Skeletal muscle satellite cell (primary cell): ENCODE measurements at regions not wholly inside any gene's neighbourhood (a gene's known extent, or its start where the extent isn't known, plus 50 kb on each side); places are given as distances from the start of the nearest gene placed in this dataset.

ENCODE experiments used
- H3K27me3 ChIP-seq: 2 replicates; pipeline ENCODE4 v1.7.0; 2013; ENCODE audit warnings: low read length; ENCODE audit not compliant: control insufficient read depth, insufficient read depth
- H3K36me3 ChIP-seq: 2 replicates; pipeline ENCODE4 v1.7.0; 2013; ENCODE audit warnings: mild to moderate bottlenecking, control low read depth, low read length; ENCODE audit not compliant: insufficient read depth
- H3K4me1 ChIP-seq: 2 replicates; pipeline ENCODE4 v1.7.0; 2013; ENCODE audit warnings: low read length; ENCODE audit not compliant: control insufficient read depth, insufficient read depth
- H3K4me2 ChIP-seq: 2 replicates; pipeline ENCODE4 v1.7.0; 2013; ENCODE audit warnings: mild to moderate bottlenecking, low read length
- H3K4me3 ChIP-seq: 2 replicates; pipeline ENCODE4 v1.7.0; 2013; ENCODE audit warnings: low read length
- H3K9ac ChIP-seq: 2 replicates; pipeline ENCODE4 v1.7.0; 2013; ENCODE audit warnings: mild to moderate bottlenecking, low read depth, low read length, moderate library complexity
- H3K9me3 ChIP-seq: replicated peaks from 2 replicates; pipeline ENCODE4 v1.7.0; 2013; ENCODE audit warnings: mild to moderate bottlenecking, control low read depth, low read length

GRCh38 chr4:136644279-136644678, 888.0 kb downstream of the PCDH18 start:
- H3K9ac ChIP-seq: no peak overlapping the region
- no peak overlapping the region for H3K4me2 ChIP-seq
- H3K4me1 ChIP-seq: no peaks in the 10 kb centered on the region
- no peaks in the 10 kb centered on the region for H3K9me3 ChIP-seq
- H3K27me3 ChIP-seq: no peaks in the 10 kb centered on the region
- no peak overlapping the region for H3K4me3 ChIP-seq
- no peaks in the 10 kb centered on the region for H3K36me3 ChIP-seq

DNA sequence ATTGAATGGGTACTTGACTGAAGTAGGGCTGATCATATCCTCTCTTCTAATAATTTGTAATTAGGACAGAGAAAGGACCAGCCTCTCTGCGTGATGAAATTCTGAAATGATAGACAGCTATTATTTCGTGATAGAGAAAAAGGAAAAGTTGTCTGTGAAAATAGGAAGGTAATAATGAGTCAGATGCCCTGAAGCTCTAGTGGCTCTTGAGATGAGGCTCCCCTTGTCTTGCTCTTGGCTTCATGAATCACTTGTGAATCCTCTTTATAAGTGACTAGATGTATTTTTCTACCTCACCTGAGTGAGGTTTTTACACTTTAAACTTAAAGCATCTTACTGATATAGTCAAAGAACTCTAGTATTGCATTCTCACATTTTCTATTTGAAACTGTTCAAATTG, 888.9 kb downstream of the PCDH18 start:
- no peaks in the 10 kb centered on the region for H3K27me3 ChIP-seq
- H3K36me3 ChIP-seq: no peaks in the 10 kb centered on the region
- H3K9ac ChIP-seq: no peak overlapping the region
- H3K4me1 ChIP-seq: no peaks in the 10 kb centered on the region
- H3K9me3 ChIP-seq: no peaks in the 10 kb centered on the region
- no peak overlapping the region for H3K4me2 ChIP-seq
- H3K4me3 ChIP-seq: no peak overlapping the region

- no peak overlapping the region for H3K4me3 ChIP-seq
- no peaks in the 10 kb centered on the region for H3K4me1 ChIP-seq
- no peak overlapping the region for H3K9ac ChIP-seq
- H3K9me3 ChIP-seq: no peaks in the 10 kb centered on the region
- H3K36me3 ChIP-seq: no peaks in the 10 kb centered on the region
- H3K27me3 ChIP-seq: no peaks in the 10 kb centered on the region
- H3K4me2 ChIP-seq: no peak overlapping the region
Measured at GRCh38 chr4:136637071-136637777, 895.1 kb downstream of the PCDH18 start.

GRCh38 chr4:136636155-136636554, 896.1 kb downstream of the PCDH18 start:
- Histone ChIP-seq H3K9ac (no peak overlapping the region), H3K4me2 (no peak overlapping the region), H3K9me3 (no peaks in the 10 kb centered on the region), H3K36me3 (no peaks in the 10 kb centered on the region), H3K4me1 (no peaks in the 10 kb centered on the region), H3K27me3 (no peaks in the 10 kb centered on the region), H3K4me3 (no peak overlapping the region)

- H3K4me3 ChIP-seq: no peak overlapping the region
- H3K4me2 ChIP-seq: no peak overlapping the region
- H3K27me3 ChIP-seq: no peaks in the 10 kb centered on the region
- no peaks in the 10 kb centered on the region for H3K9me3 ChIP-seq
- no peak overlapping the region for H3K9ac ChIP-seq
- no peaks in the 10 kb centered on the region for H3K4me1 ChIP-seq
- no peaks in the 10 kb centered on the region for H3K36me3 ChIP-seq
Measured at GRCh38 chr4:136634121-136634520, 898.2 kb downstream of the PCDH18 start.

- Histone ChIP-seq H3K9ac (no peak overlapping the region), H3K36me3 (no peaks in the 10 kb centered on the region), H3K4me2 (no peak overlapping the region), H3K9me3 (no peaks in the 10 kb centered on the region), H3K27me3 (no peaks in the 10 kb centered on the region), H3K4me3 (no peak overlapping the region), H3K4me1 (no peaks in the 10 kb centered on the region)
Measured at GRCh38 chr4:136599890-136600289, 932.4 kb downstream of the PCDH18 start.

- Histone ChIP-seq H3K4me3 (no peak overlapping the region), H3K4me1 (no peaks in the 10 kb centered on the region), H3K36me3 (no peaks in the 10 kb centered on the region), H3K27me3 (no peaks in the 10 kb centered on the region), H3K9me3 (no peaks in the 10 kb centered on the region), H3K4me2 (no peak overlapping the region), H3K9ac (no peak overlapping the region)
Measured at GRCh38 chr4:136590440-136590839, 941.9 kb downstream of the PCDH18 start.

DNA sequence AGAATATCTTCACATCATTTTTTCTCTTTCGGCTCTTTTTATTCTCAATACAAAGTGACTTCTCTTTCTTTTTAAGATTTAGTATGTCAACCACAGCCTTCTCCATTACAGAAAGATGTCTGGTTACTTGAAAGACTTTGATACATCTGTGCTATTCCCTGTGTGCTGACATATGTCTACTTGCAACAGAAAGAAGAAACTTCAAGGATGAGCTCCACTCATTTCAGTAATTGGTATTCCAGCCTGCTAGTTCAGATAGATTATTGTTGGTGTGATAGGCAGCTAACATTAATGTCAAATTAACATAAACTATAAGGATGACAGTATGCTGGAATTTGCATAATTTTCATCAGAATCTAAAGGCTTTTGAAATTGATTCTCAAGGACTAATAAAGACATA, 948.7 kb downstream of the PCDH18 start:
- H3K9ac ChIP-seq: no peak overlapping the region
- no peak overlapping the region for H3K4me3 ChIP-seq
- no peaks in the 10 kb centered on the region for H3K9me3 ChIP-seq
- no peaks in the 10 kb centered on the region for H3K4me1 ChIP-seq
- H3K36me3 ChIP-seq: no peaks in the 10 kb centered on the region
- no peak overlapping the region for H3K4me2 ChIP-seq
- H3K27me3 ChIP-seq: no peaks in the 10 kb centered on the region

DNA sequence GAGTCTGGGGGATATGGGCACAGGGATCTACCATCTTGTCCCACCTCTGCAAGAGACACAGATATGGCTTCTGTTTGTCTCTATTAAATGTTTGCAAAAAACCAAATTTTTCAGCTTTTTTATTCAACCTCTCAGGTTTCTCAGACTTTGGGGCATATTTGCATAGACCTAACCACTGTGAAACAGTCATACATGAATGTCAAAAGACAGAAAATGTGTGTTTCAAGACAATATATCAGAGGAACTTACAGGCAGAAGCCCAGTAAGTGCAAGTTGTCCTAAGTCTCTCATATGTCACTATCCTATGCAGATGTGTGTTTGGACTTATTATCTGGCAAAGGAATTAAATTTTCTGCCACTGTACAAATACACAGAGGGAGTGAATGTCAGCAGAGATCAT, 951.2 kb downstream of the PCDH18 start:
- H3K4me1 ChIP-seq: no peaks in the 10 kb centered on the region
- no peak overlapping the region for H3K4me3 ChIP-seq
- no peaks in the 10 kb centered on the region for H3K27me3 ChIP-seq
- no peak overlapping the region for H3K4me2 ChIP-seq
- no peaks in the 10 kb centered on the region for H3K9me3 ChIP-seq
- H3K36me3 ChIP-seq: no peaks in the 10 kb centered on the region
- H3K9ac ChIP-seq: no peak overlapping the region

GRCh38 chr4:136575146-136575545, 957.1 kb downstream of the PCDH18 start:
- Histone ChIP-seq H3K9me3 (no peaks in the 10 kb centered on the region), H3K9ac (no peak overlapping the region), H3K36me3 (no peaks in the 10 kb centered on the region), H3K4me1 (no peaks in the 10 kb centered on the region), H3K27me3 (no peaks in the 10 kb centered on the region), H3K4me2 (no peak overlapping the region), H3K4me3 (no peak overlapping the region)

GRCh38 chr4:136573460-136573859, 958.8 kb downstream of the PCDH18 start:
- H3K36me3 ChIP-seq: no peaks in the 10 kb centered on the region
- H3K9ac ChIP-seq: no peak overlapping the region

GRCh38 chr4:136571315-136571714, 961.0 kb downstream of the PCDH18 start:
- H3K9me3 ChIP-seq: no peaks in the 10 kb centered on the region
- H3K4me2 ChIP-seq: no peak overlapping the region
- no peak overlapping the region for H3K9ac ChIP-seq

More at GRCh38 chr4:136573460-136573859, 958.8 kb downstream of the PCDH18 start:
- H3K4me3 ChIP-seq: no peak overlapping the region
- H3K4me1 ChIP-seq: no peaks in the 10 kb centered on the region
- H3K9me3 ChIP-seq: no peaks in the 10 kb centered on the region
- H3K4me2 ChIP-seq: no peak overlapping the region
- no peaks in the 10 kb centered on the region for H3K27me3 ChIP-seq

More at GRCh38 chr4:136571315-136571714, 961.0 kb downstream of the PCDH18 start:
- H3K27me3 ChIP-seq: no peaks in the 10 kb centered on the region
- no peaks in the 10 kb centered on the region for H3K36me3 ChIP-seq
- H3K4me1 ChIP-seq: no peaks in the 10 kb centered on the region
- no peak overlapping the region for H3K4me3 ChIP-seq
